OCI-LY7 (cell line): ENCODE measurements at regions not wholly inside any gene's neighbourhood (a gene's known extent, or its start where the extent isn't known, plus 50 kb on each side); places are given as distances from the start of the nearest gene placed in this dataset.

ENCODE experiments used
- BruUV-seq: library from RNA; stranded (reverse); fragments of 400-500 nt; replicated peaks from 2 replicates; lab custom pipeline; 2021; lab: Mats Ljungman, UMichigan
- CTCF ChIA-PET: fragments of 300-600 bp; sonication (Branson Sonifier 250); formaldehyde crosslinking; loops from one replicate; lab custom pipeline; 2022; ENCODE audit warnings: antibody characterized with exemption; ENCODE audit not compliant: unreplicated experiment; lab: Charles Lee
- POLR2A ChIA-PET: fragments of 300-600 bp; sonication (Branson Sonifier 250); formaldehyde crosslinking; loops from one replicate; lab custom pipeline; 2022; ENCODE audit warnings: antibody characterized with exemption; lab: Charles Lee
- DNase-seq: peaks from one replicate; pipeline ENCODE4 v3.0.0-alpha.2; 2015; ENCODE audit warnings: low spot score
- H2AFZ ChIP-seq: fragments of 200-600 bp; sonication (generic), shearing (Covaris generic); 2 replicates; pipeline ENCODE4 v1.6.1; 2014; ENCODE audit warnings: mild to moderate bottlenecking, antibody characterized with exemption, low read length, moderate library complexity
- H3K27ac ChIP-seq: fragments of 200-600 bp; sonication (generic); 2 replicates; pipeline ENCODE4 v1.5.1; 2014; ENCODE audit warnings: mixed run types, low read depth, mild to moderate bottlenecking, moderate library complexity, low read length, inconsistent platforms; ENCODE audit not compliant: poor library complexity, severe bottlenecking
- H3K36me3 ChIP-seq: fragments of 200-600 bp; sonication (generic); 2 replicates; pipeline ENCODE4 v1.6.1; 2014; ENCODE audit warnings: mild to moderate bottlenecking, antibody characterized with exemption, low read length, moderate library complexity, mixed read lengths; ENCODE audit not compliant: insufficient read depth
- H3K4me1 ChIP-seq: fragments of 200-600 bp; sonication (generic); 2 replicates; pipeline ENCODE4 v1.5.1; 2014; ENCODE audit warnings: mild to moderate bottlenecking, low read length; ENCODE audit not compliant: insufficient read depth, poor library complexity, severe bottlenecking
- H3K4me2 ChIP-seq: fragments of 200-600 bp; sonication (generic); 2 replicates; pipeline ENCODE4 v1.6.1; 2014; ENCODE audit warnings: mild to moderate bottlenecking, low read length
- H3K4me3 ChIP-seq: fragments of 200-600 bp; sonication (generic); 2 replicates; pipeline ENCODE4 v1.5.1; 2014; ENCODE audit warnings: mild to moderate bottlenecking, low read depth, low read length; ENCODE audit not compliant: poor library complexity, severe bottlenecking
- H3K79me2 ChIP-seq: fragments of 200-600 bp; sonication (generic); 2 replicates; pipeline ENCODE4 v1.6.1; 2016; ENCODE audit warnings: low read depth, mild to moderate bottlenecking, low read length, moderate library complexity, mixed read lengths; ENCODE audit not compliant: insufficient read depth
- H3K9me2 ChIP-seq: fragments of 200-600 bp; sonication (generic); 2 replicates; pipeline ENCODE4 v1.6.1; 2016; ENCODE audit warnings: mild to moderate bottlenecking, low read length, mixed read lengths; ENCODE audit not compliant: insufficient read depth
- H3K9me3 ChIP-seq: fragments of 200-600 bp; sonication (generic); 2 replicates; pipeline ENCODE4 v1.6.1; 2014; ENCODE audit warnings: mild to moderate bottlenecking, mixed run types, low read length, mixed read lengths
- H4K20me1 ChIP-seq: fragments of 200-600 bp; sonication (generic); 2 replicates; pipeline ENCODE4 v1.6.1; 2014; ENCODE audit warnings: mild to moderate bottlenecking, antibody characterized with exemption, low read length, moderate library complexity, mixed read lengths; ENCODE audit not compliant: insufficient read depth
- CTCF ChIP-seq: fragments of 200-600 bp; sonication (generic); conservative IDR thresholded peaks from 2 replicates; pipeline ENCODE4 v1.5.1; 2014; ENCODE audit warnings: mild to moderate bottlenecking, antibody characterized with exemption, low read length, moderate library complexity, mixed read lengths
- EZH2phosphoT487 ChIP-seq: fragments of 200-600 bp; sonication (generic); IDR thresholded peaks from 2 replicates; pipeline ENCODE4 v1.6.1; 2018; ENCODE audit warnings: low read depth, borderline replicate concordance, mild to moderate bottlenecking, mixed run types, antibody characterized with exemption, low read length, moderate library complexity, mixed read lengths
- intact Hi-C: fragments of 100-400 bp; cut with micrococcal nuclease; formaldehyde crosslinking; loops from one replicate; pipeline ENCODE4 v1.10.0; 2022; ENCODE audit not compliant: unreplicated experiment

- no peaks in the 10 kb centered on the region for H4K20me1 ChIP-seq
- ChIA-PET POLR2A (no interaction called here), CTCF (no interaction called here)
- H2AFZ ChIP-seq: no peak overlapping the region
- H3K9me3 ChIP-seq: no peaks in the 10 kb centered on the region
- no peak overlapping the region for H3K4me2 ChIP-seq
- no peaks in the 10 kb centered on the region for H3K36me3 ChIP-seq
- no peak overlapping the region for H3K4me3 ChIP-seq
- H3K79me2 ChIP-seq: no peaks in the 10 kb centered on the region
- no peaks in the 10 kb centered on the region for H3K9me2 ChIP-seq
- H3K4me1 ChIP-seq: no peaks in the 10 kb centered on the region
- TF ChIP-seq EZH2phosphoT487: no peak
- no TSS peak for BruUV-seq
- no peak overlapping the region for H3K27ac ChIP-seq
- intact Hi-C loops: no loop called here
- DNase-seq: no peak
These were observed 310.8 kb upstream of the BOD1L1 start for GRCh38 chr4:13938299-13938698.

- no peaks in the 10 kb centered on the region for H3K36me3 ChIP-seq
- no peaks in the 10 kb centered on the region for H3K9me2 ChIP-seq
- H2AFZ ChIP-seq: no peak overlapping the region
- H4K20me1 ChIP-seq: no peaks in the 10 kb centered on the region
- no TSS peak for BruUV-seq
- POLR2A ChIA-PET: interaction anchor here (0.6 kb wide), 1 partner anchor 237 kb away, joined by 3 read pairs; no protein-coding TSS in a partner anchor
- H3K4me2 ChIP-seq: no peak overlapping the region
- intact Hi-C loops: no loop called here
- no peaks in the 10 kb centered on the region for H3K4me1 ChIP-seq
- no peak overlapping the region for H3K27ac ChIP-seq
- no peak overlapping the region for H3K4me3 ChIP-seq
- no peaks in the 10 kb centered on the region for H3K79me2 ChIP-seq
- CTCF ChIA-PET: no interaction called here
- no peaks in the 10 kb centered on the region for H3K9me3 ChIP-seq
- DNase-seq: no peak
- TF ChIP-seq EZH2phosphoT487 (no peak), CTCF (no peak)
These were observed 313.4 kb upstream of the BOD1L1 start for GRCh38 chr4:13940921-13941320.

- no peaks in the 10 kb centered on the region for H3K36me3 ChIP-seq
- no peak overlapping the region for H3K27ac ChIP-seq
- no TSS peak for BruUV-seq
- DNase-seq: no peak
- ChIA-PET CTCF (no interaction called here), POLR2A (no interaction called here)
- H4K20me1 ChIP-seq: no peaks in the 10 kb centered on the region
- H3K9me2 ChIP-seq: no peaks in the 10 kb centered on the region
- no peaks in the 10 kb centered on the region for H3K4me1 ChIP-seq
- H3K79me2 ChIP-seq: no peaks in the 10 kb centered on the region
- no peak overlapping the region for H3K4me2 ChIP-seq
- H3K9me3 ChIP-seq: no peaks in the 10 kb centered on the region
- intact Hi-C loops: no loop called here
- no peak overlapping the region for H2AFZ ChIP-seq
- no peak overlapping the region for H3K4me3 ChIP-seq
- TF ChIP-seq EZH2phosphoT487 (no peak), CTCF (no peak)
These were observed 315.5 kb upstream of the BOD1L1 start for GRCh38 chr4:13942977-13943376.
